Activated effector memory CD4-positive, alpha-beta T cell treated with anti-CD3 and anti-CD28 coated beads, Interleukin-2, amount 50 U/mL, for 16 hours (primary cell): ENCODE measurements at regions not wholly inside any gene's neighbourhood (a gene's known extent, or its start where the extent isn't known, plus 50 kb on each side); places are given as distances from the start of the nearest gene placed in this dataset.

ENCODE experiments used
- DNase-seq: peaks from one replicate; pipeline ENCODE4 v3.0.0-alpha.2; 2020

DNA sequence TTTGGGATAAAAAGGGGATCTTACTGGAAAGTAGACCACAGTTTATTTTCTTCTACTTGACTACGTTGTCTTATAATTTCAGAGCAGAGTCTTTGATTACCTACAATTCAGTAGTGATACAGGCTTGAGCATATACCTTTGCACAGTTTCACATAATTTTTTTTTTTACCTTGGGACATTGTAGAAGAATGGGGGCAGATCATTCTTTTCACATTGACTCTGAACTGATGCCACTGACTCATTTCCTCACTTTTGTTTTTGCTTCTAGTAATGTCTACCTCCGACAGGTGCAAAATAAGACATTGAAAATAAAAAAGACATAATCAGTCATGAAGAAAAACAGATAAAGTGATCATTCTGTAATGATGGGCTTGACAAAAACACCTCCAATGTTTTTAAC, 688.3 kb upstream of the CHORDC1 start:
- no peak for DNase-seq

DNA sequence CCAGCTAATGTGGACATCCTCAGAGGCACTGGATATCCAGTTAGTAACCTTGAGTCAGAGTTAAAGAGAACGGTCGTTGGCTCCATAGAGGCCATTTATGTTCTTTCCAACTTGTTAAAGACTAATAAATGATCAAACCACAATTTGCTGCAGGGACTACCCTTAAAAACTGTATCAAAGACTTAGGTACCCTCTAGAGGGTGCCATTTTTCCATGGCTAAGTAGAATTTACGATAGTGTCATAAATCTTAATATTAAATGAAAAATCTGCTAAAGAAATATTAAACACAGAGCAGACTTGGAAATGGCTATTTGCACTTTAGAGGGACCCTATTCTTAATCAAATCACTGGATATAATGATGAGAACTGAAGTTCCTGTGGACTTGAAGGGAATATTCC, 685.2 kb upstream of the CHORDC1 start:
- no peak for DNase-seq

DNA sequence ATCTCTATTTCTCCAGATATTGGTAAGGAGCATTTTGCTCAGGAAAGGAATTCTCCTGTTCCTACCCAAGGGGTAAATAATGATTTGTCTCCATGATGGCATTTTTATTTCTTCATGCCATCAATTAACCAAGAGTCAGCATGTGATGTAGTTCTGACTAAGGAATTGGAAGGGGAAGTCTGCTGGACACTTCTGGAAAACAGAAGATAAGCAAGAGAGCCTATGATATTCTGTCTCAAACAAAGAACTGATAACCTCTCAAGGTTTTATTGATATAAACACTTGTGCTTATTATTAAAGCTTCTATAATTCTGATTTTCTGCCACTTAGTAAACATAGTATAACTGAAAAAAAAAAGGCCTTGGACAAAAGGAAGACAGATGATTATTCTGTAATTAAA, 673.0 kb upstream of the CHORDC1 start:
- no peak for DNase-seq

DNA sequence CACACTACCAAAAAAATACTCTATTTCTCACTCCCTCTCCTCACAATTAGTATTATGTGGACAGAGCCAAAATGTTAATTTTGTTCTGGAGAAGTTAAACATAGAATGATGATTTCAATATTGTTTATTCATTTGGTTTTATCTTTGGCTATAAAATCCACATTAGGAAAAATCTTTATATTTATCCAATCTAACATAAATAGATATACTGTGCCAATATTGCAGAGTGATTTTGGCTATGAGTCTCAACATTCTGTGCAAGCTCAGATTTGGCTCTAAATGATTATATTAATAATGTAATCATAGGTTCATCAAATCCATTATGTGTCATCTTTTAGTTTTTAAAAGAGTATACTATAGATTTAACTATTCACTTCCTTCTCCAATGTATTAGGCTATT, 667.5 kb upstream of the CHORDC1 start:
- DNase-seq, result no peak

DNA sequence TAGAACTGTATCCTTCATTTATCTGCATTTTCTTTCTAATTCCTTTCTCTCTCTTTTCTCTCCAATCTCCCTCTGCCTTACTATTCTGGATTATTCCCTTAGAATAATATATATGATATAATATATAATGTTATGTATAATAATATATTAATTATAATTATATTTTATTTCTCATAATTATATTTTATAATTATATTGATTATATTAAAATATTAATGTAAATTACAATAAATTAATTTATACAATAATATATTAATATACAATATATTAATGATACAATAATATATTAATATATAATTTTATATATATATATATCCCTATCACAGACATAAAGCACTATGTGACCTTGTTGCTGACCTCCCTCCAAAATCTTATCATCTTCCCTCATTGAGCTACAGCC, 661.3 kb upstream of the CHORDC1 start:
- DNase-seq, result no peak

DNA sequence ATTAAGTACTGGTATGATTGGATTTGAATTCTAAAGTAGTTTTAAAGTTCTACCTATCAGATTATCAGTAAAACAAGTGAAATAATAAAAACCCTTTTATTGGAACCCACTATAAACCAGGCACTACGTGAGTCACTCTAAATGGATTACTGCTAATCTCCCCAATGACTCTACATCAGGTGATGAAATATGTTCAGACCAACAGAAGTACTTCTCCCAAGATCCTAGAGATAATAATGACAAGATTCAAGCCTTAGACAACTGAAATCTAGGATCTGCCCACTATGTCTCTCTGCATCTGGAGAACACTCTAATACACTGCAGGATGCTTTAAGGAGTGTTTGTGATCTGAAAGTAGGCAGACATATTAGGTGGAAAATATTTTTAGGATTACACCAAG, 652.1 kb upstream of the CHORDC1 start:
- no peak for DNase-seq

- DNase-seq, result no peak
Observed at GRCh38 chr11:90874281-90874680, 651.4 kb upstream of the CHORDC1 start.

- DNase-seq, result no peak
Observed at GRCh38 chr11:90867416-90867815, 644.6 kb upstream of the CHORDC1 start.

- no peak for DNase-seq
Observed at GRCh38 chr11:90856790-90857189, 633.9 kb upstream of the CHORDC1 start.

GRCh38 chr11:90855531-90855930, 632.7 kb upstream of the CHORDC1 start:
- DNase-seq, result no peak

GRCh38 chr11:90851196-90851595, 628.3 kb upstream of the CHORDC1 start:
- DNase-seq, result no peak

- DNase-seq, result no peak
Observed at GRCh38 chr11:90849312-90849711, 626.5 kb upstream of the CHORDC1 start.

DNA sequence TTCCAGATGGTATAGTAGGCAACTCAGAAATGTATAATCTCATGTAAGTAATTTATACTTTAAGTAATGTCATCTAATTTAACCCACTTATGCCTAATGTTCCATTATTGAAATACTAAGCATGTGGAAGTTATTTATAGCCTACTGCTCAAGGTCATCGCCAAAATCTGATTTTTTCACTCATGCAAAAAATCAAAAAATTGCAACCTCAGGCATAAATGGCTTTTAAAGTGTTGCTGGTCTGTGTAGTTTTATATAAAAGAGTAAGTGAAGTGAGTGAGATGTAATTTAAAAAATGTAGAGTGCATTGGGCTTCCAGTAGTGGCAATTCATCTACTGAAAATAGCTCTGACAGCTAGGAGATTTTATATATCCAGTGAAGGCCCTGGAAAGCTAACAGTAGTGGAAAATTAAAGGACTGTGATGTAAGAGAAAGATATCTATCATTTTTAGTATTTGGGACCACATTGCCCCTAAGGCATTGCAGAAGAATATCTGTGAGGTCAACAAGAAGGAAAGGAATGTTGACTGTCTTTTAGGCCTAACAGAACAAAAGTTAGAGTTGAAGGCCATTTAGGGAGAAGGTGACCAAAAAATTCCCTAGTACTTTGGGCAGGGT, 624.5 kb upstream of the CHORDC1 start:
- DNase-seq, result no peak

DNA sequence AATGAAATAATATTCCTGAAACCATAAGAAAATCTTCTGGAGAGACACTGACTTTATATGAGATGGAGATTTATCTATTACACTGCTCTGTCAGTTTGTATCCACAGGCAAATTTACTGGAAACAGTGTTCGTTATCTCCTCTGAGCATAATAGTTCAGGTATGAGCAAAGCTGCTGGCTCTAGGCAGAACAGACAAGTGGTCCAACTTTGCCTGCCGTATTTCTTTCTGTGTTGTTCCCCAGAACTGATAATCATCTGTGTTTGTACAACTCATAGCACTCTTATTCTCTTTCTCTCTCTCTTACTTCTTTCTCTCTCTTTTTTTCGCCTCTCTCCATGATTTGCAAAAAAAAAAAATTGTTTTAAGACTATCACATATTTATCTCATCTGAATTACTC, 623.8 kb upstream of the CHORDC1 start:
- no peak for DNase-seq

- DNase-seq, result no peak
Observed at GRCh38 chr11:90845799-90846198, 623.0 kb upstream of the CHORDC1 start.

GRCh38 chr11:90845126-90845525, 622.3 kb upstream of the CHORDC1 start:
- no peak for DNase-seq

GRCh38 chr11:90844041-90844440, 621.2 kb upstream of the CHORDC1 start:
- DNase-seq, result no peak

DNA sequence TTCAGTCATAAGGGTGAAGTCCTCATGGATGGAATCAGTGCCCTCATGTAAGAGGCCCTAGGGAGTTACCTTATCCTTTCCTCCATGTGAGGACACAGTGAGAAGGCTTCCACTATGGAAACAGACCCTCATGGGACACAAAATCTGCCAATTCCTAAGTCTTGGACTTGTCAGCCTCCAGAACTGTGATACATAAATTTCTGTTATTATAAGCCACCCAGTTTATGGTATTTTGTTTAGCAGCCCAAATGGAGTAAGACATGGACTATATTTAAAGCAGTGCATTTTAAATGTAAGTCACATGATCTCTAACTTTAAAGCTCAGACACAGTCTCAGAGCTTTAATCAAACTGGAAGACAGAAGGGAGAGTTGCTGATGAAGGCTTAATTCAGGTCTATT, 619.8 kb upstream of the CHORDC1 start:
- DNase-seq, result no peak

DNA sequence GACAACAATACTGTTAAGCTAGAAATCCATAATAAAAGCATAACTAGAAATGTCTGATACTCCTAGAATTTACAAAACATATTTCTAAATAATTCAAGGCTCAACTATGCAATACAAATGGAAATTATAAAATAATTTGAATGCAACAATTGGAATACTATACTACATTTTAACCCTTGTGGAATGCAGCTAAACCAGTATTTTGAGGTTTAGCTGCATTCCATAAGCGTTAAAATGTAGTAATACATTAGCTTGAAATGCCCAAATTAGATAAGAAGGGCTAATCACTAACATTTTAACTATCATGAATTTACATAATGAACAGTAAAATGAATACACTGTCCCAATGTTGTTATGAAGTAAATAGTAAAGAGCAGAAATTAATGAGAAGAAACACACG, 617.2 kb upstream of the CHORDC1 start:
- no peak for DNase-seq

DNA sequence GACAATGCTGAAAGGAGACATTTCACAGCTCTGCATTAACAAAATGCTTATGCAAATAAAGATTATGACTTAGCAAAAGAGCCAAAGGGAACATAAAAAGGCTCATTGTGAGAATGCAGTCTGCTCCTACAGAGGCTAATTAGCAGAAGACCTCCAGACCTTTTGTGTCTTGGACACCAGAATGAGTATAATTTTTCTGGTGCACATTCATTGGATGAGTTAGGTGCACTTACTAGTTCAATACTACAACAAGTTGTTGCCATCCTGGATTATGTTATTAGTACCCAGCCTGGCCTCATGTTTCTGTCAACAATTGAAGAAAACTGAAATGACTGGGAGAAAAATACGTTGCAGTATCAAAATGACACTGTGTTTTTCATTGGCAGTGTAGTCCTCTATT, 613.2 kb upstream of the CHORDC1 start:
- no peak for DNase-seq

GRCh38 chr11:90823446-90823845, 600.6 kb upstream of the CHORDC1 start:
- DNase-seq, result no peak

DNA sequence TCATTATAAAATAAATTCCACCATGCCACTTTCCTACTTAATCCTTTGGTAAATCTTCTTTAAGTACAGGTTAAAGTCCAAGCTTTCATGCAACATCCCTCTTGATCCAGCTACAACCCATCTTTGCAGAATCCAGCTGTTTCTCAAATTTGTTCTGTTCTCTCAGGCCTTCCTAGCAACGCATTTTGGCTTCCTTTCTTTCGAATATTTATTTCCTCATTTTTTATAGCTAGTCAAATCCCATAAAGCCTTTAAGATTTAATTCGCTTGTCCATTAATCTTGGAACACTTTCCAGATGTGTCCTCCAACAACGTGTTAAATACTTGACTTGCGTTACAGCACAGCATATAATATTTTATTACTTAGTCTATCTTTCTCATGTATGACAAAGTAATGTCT, 600.1 kb upstream of the CHORDC1 start:
- no peak for DNase-seq

DNA sequence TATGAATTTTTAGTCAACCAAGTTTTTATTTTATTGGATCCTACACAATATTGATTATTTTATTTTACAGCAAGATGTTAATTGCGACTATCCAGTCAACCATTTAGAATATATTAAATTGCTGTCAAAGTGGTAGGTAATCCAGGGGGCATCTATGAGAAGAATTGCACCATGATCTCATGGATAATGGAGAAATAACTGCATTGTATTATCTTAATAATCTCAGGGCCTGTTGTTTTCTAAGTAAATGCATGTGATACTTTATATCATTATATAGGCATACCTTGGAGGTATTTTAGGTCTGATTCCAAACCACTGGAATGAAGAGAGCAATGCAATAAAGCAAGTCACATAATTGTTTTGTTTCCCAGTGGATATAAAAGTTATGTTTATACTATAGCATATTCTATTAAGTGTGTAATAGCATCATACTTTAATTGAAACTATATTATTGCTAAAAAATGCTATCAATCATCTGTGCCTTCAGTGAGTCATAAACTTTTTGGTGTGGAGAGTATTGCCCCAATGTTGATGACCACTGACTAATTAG, 595.4 kb upstream of the CHORDC1 start:
- DNase-seq, result no peak

- no peak for DNase-seq
Observed at GRCh38 chr11:90809581-90809980, 586.7 kb upstream of the CHORDC1 start.

DNA sequence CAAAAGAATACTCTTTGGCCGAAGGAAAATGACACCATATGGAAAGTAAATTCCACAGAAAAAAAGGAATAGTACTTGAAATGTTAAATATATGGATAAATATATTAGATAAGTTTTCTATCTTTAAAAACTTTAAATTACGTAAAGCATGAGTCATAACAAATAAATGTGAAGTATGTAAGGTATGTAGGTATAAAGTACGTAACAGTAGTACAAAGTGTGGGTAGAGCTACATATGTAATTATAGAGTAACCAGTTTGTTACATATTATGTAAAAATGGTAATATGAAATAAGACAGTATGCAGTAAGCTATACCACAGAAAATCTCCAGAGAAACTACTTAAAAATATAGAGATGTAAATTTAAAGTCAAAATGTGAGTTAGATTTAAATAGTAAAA, 582.3 kb upstream of the CHORDC1 start:
- no peak for DNase-seq

GRCh38 chr11:90803831-90804230, 581.0 kb upstream of the CHORDC1 start:
- DNase-seq, result no peak
